ENCODE measurements at regions not wholly inside any gene's neighbourhood (a gene's known extent, or its start where the extent isn't known, plus 50 kb on each side); places are given as distances from the start of the nearest gene placed in this dataset.

DNA sequence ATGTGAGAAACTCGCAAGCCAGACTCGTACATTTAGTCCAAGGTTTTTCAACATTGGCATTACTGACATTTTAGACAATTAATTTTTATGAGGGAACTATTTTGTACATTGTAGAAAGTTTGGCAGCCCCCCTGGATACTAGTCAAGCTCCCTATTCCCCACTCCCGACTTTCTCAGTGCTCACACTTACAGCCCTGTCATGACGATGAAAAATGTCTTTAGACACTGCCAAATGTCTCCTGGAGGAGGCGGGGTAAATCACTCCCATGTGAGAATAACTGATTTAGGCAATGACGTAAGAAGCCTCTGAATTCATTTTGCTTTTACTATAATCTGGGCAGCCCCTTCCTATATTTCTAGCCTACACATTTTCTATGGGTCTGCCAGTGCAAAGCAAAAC lies 535.8 kb upstream of the KLHL1 start:
- Histone ChIP-seq H3K4me1 (ENCODE audit: control insufficient read depth, insufficient read depth, low read length) (no peaks in the 10 kb centered on the region), H3K36me3 (ENCODE audit: control insufficient read depth, insufficient read depth, low read length) (no peaks in the 10 kb centered on the region), H3K4me3 (ENCODE audit: low read length) (no peak overlapping the region), H3K27ac (ENCODE audit: low read depth, low read length) (no peak overlapping the region), H3K9me3 (ENCODE audit: control insufficient read depth, low read length) (no peaks in the 10 kb centered on the region), H3K27me3 (ENCODE audit: control insufficient read depth, insufficient read depth, low read length, poor library complexity, severe bottlenecking) (no peaks in the 10 kb centered on the region), H3K9ac (ENCODE audit: extremely low read depth, low read length, poor library complexity, severe bottlenecking) (no peak overlapping the region)
- Mint-ChIP-seq H3K4me3 (no peak overlapping the region), H3K4me1 (no peaks in the 10 kb centered on the region), H3K27me3 (ENCODE audit: insufficient read depth) (peaks cover 2% of the 10 kb centered on the region), H3K36me3 (ENCODE audit: low read depth) (no peaks in the 10 kb centered on the region), H3K27ac (no peak overlapping the region), H3K9me3 (no peaks in the 10 kb centered on the region)
- DNase-seq: no peak
- TF ChIP-seq, protein P1, sequence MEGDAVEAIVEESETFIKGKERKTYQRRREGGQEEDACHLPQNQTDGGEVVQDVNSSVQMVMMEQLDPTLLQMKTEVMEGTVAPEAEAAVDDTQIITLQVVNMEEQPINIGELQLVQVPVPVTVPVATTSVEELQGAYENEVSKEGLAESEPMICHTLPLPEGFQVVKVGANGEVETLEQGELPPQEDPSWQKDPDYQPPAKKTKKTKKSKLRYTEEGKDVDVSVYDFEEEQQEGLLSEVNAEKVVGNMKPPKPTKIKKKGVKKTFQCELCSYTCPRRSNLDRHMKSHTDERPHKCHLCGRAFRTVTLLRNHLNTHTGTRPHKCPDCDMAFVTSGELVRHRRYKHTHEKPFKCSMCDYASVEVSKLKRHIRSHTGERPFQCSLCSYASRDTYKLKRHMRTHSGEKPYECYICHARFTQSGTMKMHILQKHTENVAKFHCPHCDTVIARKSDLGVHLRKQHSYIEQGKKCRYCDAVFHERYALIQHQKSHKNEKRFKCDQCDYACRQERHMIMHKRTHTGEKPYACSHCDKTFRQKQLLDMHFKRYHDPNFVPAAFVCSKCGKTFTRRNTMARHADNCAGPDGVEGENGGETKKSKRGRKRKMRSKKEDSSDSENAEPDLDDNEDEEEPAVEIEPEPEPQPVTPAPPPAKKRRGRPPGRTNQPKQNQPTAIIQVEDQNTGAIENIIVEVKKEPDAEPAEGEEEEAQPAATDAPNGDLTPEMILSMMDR (conservative IDR thresholded peaks at IDR 0.05): no peak
- 92 to 93% methylated on average over 4 to 6 of the region's 6 CpGs for WGBS, 2 experiments (ENCODE audit: insufficient coverage in 1 of 2, insufficient read length in 1 of 2)

- Mint-ChIP-seq H3K27me3 (ENCODE audit: insufficient read depth) (peaks cover 20% of the 10 kb centered on the region), H3K36me3 (ENCODE audit: low read depth) (no peaks in the 10 kb centered on the region), H3K4me3 (no peak overlapping the region), H3K4me1 (no peaks in the 10 kb centered on the region), H3K9me3 (no peaks in the 10 kb centered on the region), H3K27ac (no peak overlapping the region)
- Histone ChIP-seq H3K9ac (ENCODE audit: extremely low read depth, low read length, poor library complexity, severe bottlenecking) (no peak overlapping the region), H3K4me3 (ENCODE audit: low read length) (no peak overlapping the region), H3K27ac (ENCODE audit: low read depth, low read length) (no peak overlapping the region), H3K9me3 (ENCODE audit: control insufficient read depth, low read length) (no peaks in the 10 kb centered on the region), H3K4me1 (ENCODE audit: control insufficient read depth, insufficient read depth, low read length) (peaks cover 4% of the 10 kb centered on the region), H3K27me3 (ENCODE audit: control insufficient read depth, insufficient read depth, low read length, poor library complexity, severe bottlenecking) (no peaks in the 10 kb centered on the region), H3K36me3 (ENCODE audit: control insufficient read depth, insufficient read depth, low read length) (no peaks in the 10 kb centered on the region)
- no peak for DNase-seq
- TF ChIP-seq, protein P1 (conservative IDR thresholded peaks at IDR 0.05): no peak
- WGBS, 2 experiments (ENCODE audit: insufficient coverage in 1 of 2, insufficient read length in 1 of 2): 86% methylated on average over 3 of the region's 3 CpGs; no CpG with 5 or more reads in 1 of the 2 experiments
These were observed 526.6 kb upstream of the KLHL1 start for GRCh38 chr13:70634893-70635292.

DNA sequence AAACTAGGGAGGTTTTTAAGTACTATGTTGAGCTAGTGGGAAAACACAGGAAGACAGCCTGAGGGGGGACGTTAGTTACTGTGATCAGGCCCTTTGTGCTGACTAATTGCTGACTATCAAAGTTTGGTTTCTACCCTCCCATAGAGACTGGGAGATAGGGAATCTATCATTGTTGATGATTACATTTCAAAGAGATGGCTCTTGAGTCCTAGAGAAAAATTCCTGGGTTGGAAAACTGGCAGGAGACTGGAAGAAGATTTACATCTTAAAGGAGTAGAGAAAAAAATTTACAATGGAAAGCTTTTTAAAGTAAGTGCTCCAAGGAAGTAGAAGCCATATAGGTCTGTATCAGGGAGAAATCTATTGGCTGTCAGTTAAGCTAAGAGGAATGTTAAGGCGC lies 522.0 kb upstream of the KLHL1 start:
- Mint-ChIP-seq H3K27me3 (ENCODE audit: insufficient read depth) (peaks cover 39% of the 10 kb centered on the region), H3K27ac (no peak overlapping the region), H3K9me3 (no peaks in the 10 kb centered on the region), H3K36me3 (ENCODE audit: low read depth) (no peaks in the 10 kb centered on the region), H3K4me1 (no peaks in the 10 kb centered on the region), H3K4me3 (no peak overlapping the region)
- Histone ChIP-seq H3K4me3 (ENCODE audit: low read length) (no peak overlapping the region), H3K36me3 (ENCODE audit: control insufficient read depth, insufficient read depth, low read length) (no peaks in the 10 kb centered on the region), H3K9ac (ENCODE audit: extremely low read depth, low read length, poor library complexity, severe bottlenecking) (no peak overlapping the region), H3K27ac (ENCODE audit: low read depth, low read length) (peak overlapping the region; percentile 21), H3K27me3 (ENCODE audit: control insufficient read depth, insufficient read depth, low read length, poor library complexity, severe bottlenecking) (no peaks in the 10 kb centered on the region), H3K4me1 (ENCODE audit: control insufficient read depth, insufficient read depth, low read length) (peaks cover 4% of the 10 kb centered on the region), H3K9me3 (ENCODE audit: control insufficient read depth, low read length) (no peaks in the 10 kb centered on the region)
- TF ChIP-seq, protein P1 (conservative IDR thresholded peaks at IDR 0.05): no peak
- 41% methylated on average over 2 of the region's 2 CpGs; no CpG with 5 or more reads in 1 of the 2 experiments for WGBS, 2 experiments (ENCODE audit: insufficient coverage in 1 of 2, insufficient read length in 1 of 2)
- DNase-seq: peak; percentile 48

All from endodermal cell (in vitro differentiated cells).